CD4-positive, alpha-beta T cell (primary cell): ENCODE measurements at regions not wholly inside any gene's neighbourhood (a gene's known extent, or its start where the extent isn't known, plus 50 kb on each side); places are given as distances from the start of the nearest gene placed in this dataset.

Source experiments
- ATAC-seq: fragments of 200-7000 bp; cut with Tn5 transposase; one replicate; pipeline ENCODE4 v1.10.0; 2022; ENCODE audit warnings: mild to moderate bottlenecking; ENCODE audit not compliant: poor library complexity
- CTCF ChIA-PET: fragments of 350-600 bp; sonication (Branson Sonifier 250); formaldehyde crosslinking; loops from one replicate; lab custom pipeline; 2021; ENCODE audit warnings: antibody characterized with exemption, inconsistent platforms; lab: Charles Lee
- POLR2A ChIA-PET: fragments of 350-600 bp; sonication (Branson Sonifier 250); formaldehyde crosslinking; loops from one replicate; lab custom pipeline; 2021; ENCODE audit warnings: antibody characterized with exemption, inconsistent platforms; lab: Charles Lee
- DNase-seq, 14 experiments: peaks; one replicate each; pipeline ENCODE4 v3.0.0-alpha.2; 2013 to 2020; ENCODE audit warnings: mixed read lengths in 2 of 14
- H3K27ac ChIP-seq, 2 donors: one replicate each; pipeline versions ENCODE4 v1.5.1 to v1.7.0; 2013; ENCODE audit warnings: low read length in 2 of 2, low read depth in 1 of 2, mild to moderate bottlenecking in 1 of 2
- H3K27me3 ChIP-seq, 2 experiments: 1 replicate in 1 of 2; 2 replicates in 1 of 2; pipeline versions ENCODE4 v1.6.1 to v1.7.0; 2013; ENCODE audit warnings: low read length in 2 of 2, control low read depth in 1 of 2, mild to moderate bottlenecking in 1 of 2, moderate library complexity in 1 of 2; ENCODE audit not compliant: insufficient read depth in 2 of 2, control insufficient read depth in 1 of 2
- H3K36me3 ChIP-seq: one replicate; pipeline ENCODE4 v1.6.1; 2013; ENCODE audit warnings: low read length, control low read depth; ENCODE audit not compliant: insufficient read depth
- H3K4me1 ChIP-seq: one replicate; pipeline ENCODE4 v1.6.1; 2013; ENCODE audit warnings: low read length, control low read depth; ENCODE audit not compliant: insufficient read depth
- H3K4me3 ChIP-seq: one replicate; pipeline ENCODE4 v1.5.1; 2013; ENCODE audit warnings: mild to moderate bottlenecking, low read length, moderate library complexity
- H3K9me3 ChIP-seq, 2 experiments: 1 replicate in 1 of 2; 2 replicates in 1 of 2; pipeline versions ENCODE4 v1.6.1 to v1.7.0; 2013; ENCODE audit warnings: low read length in 2 of 2, mild to moderate bottlenecking in 2 of 2, control low read depth in 1 of 2, moderate library complexity in 1 of 2; ENCODE audit not compliant: control insufficient read depth in 1 of 2, insufficient read depth in 1 of 2
- H3K27ac Mint-ChIP-seq: one replicate; pipeline ENCODE4 v1.8.0; 2020; ENCODE audit warnings: mixed read lengths
- H3K27me3 Mint-ChIP-seq: one replicate; pipeline ENCODE4 v1.8.0; 2021; ENCODE audit warnings: mixed read lengths
- H3K36me3 Mint-ChIP-seq: one replicate; pipeline ENCODE4 v1.8.0; 2021; ENCODE audit warnings: low read depth, mixed read lengths
- H3K4me1 Mint-ChIP-seq: one replicate; pipeline ENCODE4 v1.8.0; 2021; ENCODE audit warnings: low read depth, mixed read lengths
- H3K4me3 Mint-ChIP-seq: one replicate; pipeline ENCODE4 v1.8.0; 2020; ENCODE audit warnings: mild to moderate bottlenecking, mixed read lengths
- H3K9me3 Mint-ChIP-seq: one replicate; pipeline ENCODE4 v1.8.0; 2020; ENCODE audit warnings: mixed read lengths
- CTCF ChIP-seq: fragments of 200-600 bp; IDR thresholded peaks from one replicate; pipeline ENCODE4 v1.8.0; 2022; ENCODE audit warnings: antibody characterized with exemption, mild to moderate bottlenecking
- intact Hi-C, 2 experiments: fragments of 100-400 bp; cut with DNase I in 1 of 2; cut with micrococcal nuclease in 1 of 2; formaldehyde crosslinking; loops; one replicate each; pipeline versions ENCODE4 v1.15.1 to v1.9.0; 2023 to 2025; cut with DNase I, micrococcal nuclease

- ChIA-PET POLR2A (no interaction called here), CTCF (no interaction called here)
- TF ChIP-seq CTCF: no peak
- no peak for DNase-seq
- Mint-ChIP-seq H3K27ac (no peak overlapping the region), H3K4me3 (no peak overlapping the region), H3K27me3 (peaks cover 51% of the 10 kb centered on the region), H3K36me3 (no peaks in the 10 kb centered on the region), H3K4me1 (no peaks in the 10 kb centered on the region), H3K9me3 (no peaks in the 10 kb centered on the region)
- Histone ChIP-seq H3K4me3 (no peak overlapping the region), H3K9me3 (peaks cover 0 to 15% of the 10 kb centered on the region in 2 experiments), H3K4me1 (peaks cover 3% of the 10 kb centered on the region), H3K27ac (no peak overlapping the region), H3K27me3 (peaks cover 9 to 21% of the 10 kb centered on the region in 2 experiments), H3K36me3 (no peaks in the 10 kb centered on the region)
- intact Hi-C loops: no loop called here
- ATAC-seq: no peak
These were observed 56.2 kb upstream of the PRR23E start for GRCh38 chr3:127136706-127137105.

GRCh38 chr3:127137113-127137512 lies 55.8 kb upstream of the PRR23E start:
- no peak for TF ChIP-seq CTCF
- Histone ChIP-seq H3K4me3 (no peak overlapping the region), H3K36me3 (no peaks in the 10 kb centered on the region), H3K27ac (no peak overlapping the region), H3K27me3 (peaks cover 9 to 21% of the 10 kb centered on the region in 2 experiments), H3K4me1 (peaks cover 3% of the 10 kb centered on the region), H3K9me3 (peaks cover 0 to 11% of the 10 kb centered on the region in 2 experiments)
- Mint-ChIP-seq H3K9me3 (no peaks in the 10 kb centered on the region), H3K36me3 (no peaks in the 10 kb centered on the region), H3K27me3 (peaks cover 51% of the 10 kb centered on the region), H3K4me3 (no peak overlapping the region), H3K27ac (no peak overlapping the region), H3K4me1 (no peaks in the 10 kb centered on the region)
- ATAC-seq: no peak
- intact Hi-C loops: no loop called here
- CTCF ChIA-PET: no interaction called here
- POLR2A ChIA-PET: no interaction called here
- DNase-seq: no peak

- peaks cover 45% of the 10 kb centered on the region for H3K27me3 Mint-ChIP-seq
- H3K4me1 Mint-ChIP-seq: no peaks in the 10 kb centered on the region
- ChIA-PET POLR2A (no interaction called here), CTCF (no interaction called here)
- H3K4me3 ChIP-seq: no peak overlapping the region
- no peaks in the 10 kb centered on the region for H3K9me3 Mint-ChIP-seq
- no peak overlapping the region for H3K4me3 Mint-ChIP-seq
- no peak for TF ChIP-seq CTCF
- H3K27ac ChIP-seq: no peak overlapping the region
- ATAC-seq: no peak
- no peak for DNase-seq
- H3K27ac Mint-ChIP-seq: no peak overlapping the region
- no peaks in the 10 kb centered on the region for H3K36me3 Mint-ChIP-seq
- peaks cover 3% of the 10 kb centered on the region for H3K4me1 ChIP-seq
- intact Hi-C loops: no loop called here
- H3K9me3 ChIP-seq: peaks cover 0 to 11% of the 10 kb centered on the region in 2 experiments
- no peaks in the 10 kb centered on the region for H3K36me3 ChIP-seq
- peaks cover 9 to 21% of the 10 kb centered on the region in 2 experiments for H3K27me3 ChIP-seq
These were observed 55.0 kb upstream of the PRR23E start for GRCh38 chr3:127137757-127138536.
